HEK293 (cell line): ENCODE measurements at regions not wholly inside any gene's neighbourhood (a gene's known extent, or its start where the extent isn't known, plus 50 kb on each side); places are given as distances from the start of the nearest gene placed in this dataset.

Experiments
- BCL11A ChIP-seq: fragments of 450-650 bp; formaldehyde crosslinking; IDR thresholded peaks from 2 replicates; pipeline ENCODE4 v1.5.1; 2016; ENCODE audit warnings: low read depth, missing biosample characterization, missing genetic modification characterization
- MZF1 ChIP-seq: fragments of 450-650 bp; formaldehyde crosslinking; IDR thresholded peaks from 2 replicates; pipeline ENCODE4 v1.5.1; 2017; ENCODE audit warnings: missing biosample characterization, missing genetic modification characterization, borderline replicate concordance
- SP3 ChIP-seq: fragments of 450-650 bp; formaldehyde crosslinking; IDR thresholded peaks from 2 replicates; pipeline ENCODE4 v1.5.1; 2016; ENCODE audit warnings: missing biosample characterization, missing genetic modification characterization
- YY1 ChIP-seq: fragments of 450-650 bp; formaldehyde crosslinking; IDR thresholded peaks from 2 replicates; pipeline ENCODE4 v1.5.1; 2018; ENCODE audit warnings: missing biosample characterization, missing genetic modification characterization
- ZNF292 ChIP-seq: fragments of 450-650 bp; formaldehyde crosslinking; IDR thresholded peaks from 2 replicates; pipeline ENCODE4 v1.5.1; 2016; ENCODE audit warnings: low read depth, missing biosample characterization, missing genetic modification characterization, borderline replicate concordance
- ZNF585B ChIP-seq: fragments of 450-650 bp; formaldehyde crosslinking; IDR thresholded peaks from 2 replicates; pipeline ENCODE4 v1.5.1; 2016; ENCODE audit warnings: missing biosample characterization, missing genetic modification characterization
- TF ChIP-seq, protein P1 (sequence below): fragments of 450-650 bp; formaldehyde crosslinking; IDR thresholded peaks from 2 replicates; pipeline ENCODE4 v1.5.1; 2016; ENCODE audit warnings: missing biosample characterization, missing genetic modification characterization
- TF ChIP-seq, protein P2 (sequence below): fragments of 450-650 bp; formaldehyde crosslinking; IDR thresholded peaks from 2 replicates; pipeline ENCODE4 v1.5.1; 2016; ENCODE audit warnings: missing biosample characterization, missing genetic modification characterization
- TF ChIP-seq, protein P3 (sequence below): fragments of 450-650 bp; formaldehyde crosslinking; IDR thresholded peaks from 2 replicates; pipeline ENCODE4 v1.5.1; 2016; ENCODE audit warnings: missing biosample characterization, missing genetic modification characterization
- TF ChIP-seq, protein P4 (sequence below): fragments of 450-650 bp; formaldehyde crosslinking; IDR thresholded peaks from 2 replicates; pipeline ENCODE4 v1.5.1; 2016; ENCODE audit warnings: missing biosample characterization, missing genetic modification characterization

DNA sequence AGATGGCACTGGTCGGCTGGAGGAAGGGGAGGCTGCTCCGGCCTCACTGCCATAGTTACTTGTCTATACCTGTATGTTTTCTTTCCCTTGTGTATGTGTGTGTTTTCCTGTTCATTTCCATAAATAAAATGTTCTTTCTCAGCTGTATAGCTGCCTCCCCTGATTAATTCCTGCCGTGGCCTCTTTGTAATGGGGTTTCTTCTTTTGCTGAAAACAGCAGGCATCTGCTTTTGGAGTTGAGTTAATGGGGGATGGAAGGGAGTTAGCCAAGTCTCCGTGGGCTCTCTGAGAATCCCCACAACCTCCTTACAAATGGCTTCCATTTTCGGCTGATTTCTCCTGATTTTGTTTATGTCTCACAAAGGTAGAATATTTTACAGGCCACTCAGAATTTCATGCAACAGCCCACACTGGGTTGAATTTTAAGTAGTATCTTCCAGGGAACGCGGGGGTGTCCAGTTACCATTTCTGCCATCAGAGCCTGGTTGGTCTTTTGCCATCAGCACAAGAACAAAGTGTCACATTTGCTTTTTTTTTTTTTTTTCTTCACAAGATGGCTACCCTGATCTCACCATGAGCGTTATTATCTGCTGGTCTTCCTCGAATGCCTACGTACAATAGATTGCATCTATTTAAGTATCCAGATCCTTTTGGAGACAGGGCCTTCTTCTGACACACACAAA, 88.1 kb upstream of the NRP1 start:
- TF ChIP-seq ZNF292 (tag by site-specific recombination) (no peak), SP3 (tag by site-specific recombination) (no peak), MZF1 (tag by site-specific recombination) (no peak), YY1 (tag by site-specific recombination) (no peak), ZNF585B (tag by site-specific recombination) (no peak), BCL11A (tag by site-specific recombination) (no peak)
- TF ChIP-seq, protein P1, sequence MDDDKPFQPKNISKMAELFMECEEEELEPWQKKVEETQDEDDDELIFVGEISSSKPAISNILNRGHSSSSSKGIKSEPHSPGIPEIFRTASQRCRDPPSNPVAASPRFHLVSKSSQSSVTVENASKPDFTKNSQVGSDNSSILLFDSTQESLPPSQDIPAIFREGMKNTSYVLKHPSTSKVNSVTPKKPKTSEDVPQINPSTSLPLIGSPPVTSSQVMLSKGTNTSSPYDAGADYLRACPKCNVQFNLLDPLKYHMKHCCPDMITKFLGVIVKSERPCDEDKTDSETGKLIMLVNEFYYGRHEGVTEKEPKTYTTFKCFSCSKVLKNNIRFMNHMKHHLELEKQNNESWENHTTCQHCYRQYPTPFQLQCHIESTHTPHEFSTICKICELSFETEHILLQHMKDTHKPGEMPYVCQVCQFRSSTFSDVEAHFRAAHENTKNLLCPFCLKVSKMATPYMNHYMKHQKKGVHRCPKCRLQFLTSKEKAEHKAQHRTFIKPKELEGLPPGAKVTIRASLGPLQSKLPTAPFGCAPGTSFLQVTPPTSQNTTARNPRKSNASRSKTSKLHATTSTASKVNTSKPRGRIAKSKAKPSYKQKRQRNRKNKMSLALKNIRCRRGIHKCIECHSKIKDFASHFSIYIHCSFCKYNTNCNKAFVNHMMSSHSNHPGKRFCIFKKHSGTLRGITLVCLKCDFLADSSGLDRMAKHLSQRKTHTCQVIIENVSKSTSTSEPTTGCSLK (tag by site-specific recombination): no peak
- TF ChIP-seq, protein P2, sequence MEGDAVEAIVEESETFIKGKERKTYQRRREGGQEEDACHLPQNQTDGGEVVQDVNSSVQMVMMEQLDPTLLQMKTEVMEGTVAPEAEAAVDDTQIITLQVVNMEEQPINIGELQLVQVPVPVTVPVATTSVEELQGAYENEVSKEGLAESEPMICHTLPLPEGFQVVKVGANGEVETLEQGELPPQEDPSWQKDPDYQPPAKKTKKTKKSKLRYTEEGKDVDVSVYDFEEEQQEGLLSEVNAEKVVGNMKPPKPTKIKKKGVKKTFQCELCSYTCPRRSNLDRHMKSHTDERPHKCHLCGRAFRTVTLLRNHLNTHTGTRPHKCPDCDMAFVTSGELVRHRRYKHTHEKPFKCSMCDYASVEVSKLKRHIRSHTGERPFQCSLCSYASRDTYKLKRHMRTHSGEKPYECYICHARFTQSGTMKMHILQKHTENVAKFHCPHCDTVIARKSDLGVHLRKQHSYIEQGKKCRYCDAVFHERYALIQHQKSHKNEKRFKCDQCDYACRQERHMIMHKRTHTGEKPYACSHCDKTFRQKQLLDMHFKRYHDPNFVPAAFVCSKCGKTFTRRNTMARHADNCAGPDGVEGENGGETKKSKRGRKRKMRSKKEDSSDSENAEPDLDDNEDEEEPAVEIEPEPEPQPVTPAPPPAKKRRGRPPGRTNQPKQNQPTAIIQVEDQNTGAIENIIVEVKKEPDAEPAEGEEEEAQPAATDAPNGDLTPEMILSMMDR: no peak
- TF ChIP-seq, protein P3, sequence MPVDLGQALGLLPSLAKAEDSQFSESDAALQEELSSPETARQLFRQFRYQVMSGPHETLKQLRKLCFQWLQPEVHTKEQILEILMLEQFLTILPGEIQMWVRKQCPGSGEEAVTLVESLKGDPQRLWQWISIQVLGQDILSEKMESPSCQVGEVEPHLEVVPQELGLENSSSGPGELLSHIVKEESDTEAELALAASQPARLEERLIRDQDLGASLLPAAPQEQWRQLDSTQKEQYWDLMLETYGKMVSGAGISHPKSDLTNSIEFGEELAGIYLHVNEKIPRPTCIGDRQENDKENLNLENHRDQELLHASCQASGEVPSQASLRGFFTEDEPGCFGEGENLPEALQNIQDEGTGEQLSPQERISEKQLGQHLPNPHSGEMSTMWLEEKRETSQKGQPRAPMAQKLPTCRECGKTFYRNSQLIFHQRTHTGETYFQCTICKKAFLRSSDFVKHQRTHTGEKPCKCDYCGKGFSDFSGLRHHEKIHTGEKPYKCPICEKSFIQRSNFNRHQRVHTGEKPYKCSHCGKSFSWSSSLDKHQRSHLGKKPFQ (tag by site-specific recombination): no peak
- TF ChIP-seq, protein P4, sequence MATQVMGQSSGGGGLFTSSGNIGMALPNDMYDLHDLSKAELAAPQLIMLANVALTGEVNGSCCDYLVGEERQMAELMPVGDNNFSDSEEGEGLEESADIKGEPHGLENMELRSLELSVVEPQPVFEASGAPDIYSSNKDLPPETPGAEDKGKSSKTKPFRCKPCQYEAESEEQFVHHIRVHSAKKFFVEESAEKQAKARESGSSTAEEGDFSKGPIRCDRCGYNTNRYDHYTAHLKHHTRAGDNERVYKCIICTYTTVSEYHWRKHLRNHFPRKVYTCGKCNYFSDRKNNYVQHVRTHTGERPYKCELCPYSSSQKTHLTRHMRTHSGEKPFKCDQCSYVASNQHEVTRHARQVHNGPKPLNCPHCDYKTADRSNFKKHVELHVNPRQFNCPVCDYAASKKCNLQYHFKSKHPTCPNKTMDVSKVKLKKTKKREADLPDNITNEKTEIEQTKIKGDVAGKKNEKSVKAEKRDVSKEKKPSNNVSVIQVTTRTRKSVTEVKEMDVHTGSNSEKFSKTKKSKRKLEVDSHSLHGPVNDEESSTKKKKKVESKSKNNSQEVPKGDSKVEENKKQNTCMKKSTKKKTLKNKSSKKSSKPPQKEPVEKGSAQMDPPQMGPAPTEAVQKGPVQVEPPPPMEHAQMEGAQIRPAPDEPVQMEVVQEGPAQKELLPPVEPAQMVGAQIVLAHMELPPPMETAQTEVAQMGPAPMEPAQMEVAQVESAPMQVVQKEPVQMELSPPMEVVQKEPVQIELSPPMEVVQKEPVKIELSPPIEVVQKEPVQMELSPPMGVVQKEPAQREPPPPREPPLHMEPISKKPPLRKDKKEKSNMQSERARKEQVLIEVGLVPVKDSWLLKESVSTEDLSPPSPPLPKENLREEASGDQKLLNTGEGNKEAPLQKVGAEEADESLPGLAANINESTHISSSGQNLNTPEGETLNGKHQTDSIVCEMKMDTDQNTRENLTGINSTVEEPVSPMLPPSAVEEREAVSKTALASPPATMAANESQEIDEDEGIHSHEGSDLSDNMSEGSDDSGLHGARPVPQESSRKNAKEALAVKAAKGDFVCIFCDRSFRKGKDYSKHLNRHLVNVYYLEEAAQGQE (tag by site-specific recombination): no peak
